ENCODE measurements at regions not wholly inside any gene's neighbourhood (a gene's known extent, or its start where the extent isn't known, plus 50 kb on each side); places are given as distances from the start of the nearest gene placed in this dataset.
A peak's percentile ranks its signal among the peaks of the same experiment; 100 is the strongest.

GRCh38 chr7:422191-422885 lies 97.3 kb downstream of the PDGFA start:
- Histone ChIP-seq H3K36me3 (replicated peaks) (no peaks in the 10 kb centered on the region), H3K4me3 (ENCODE audit: low read depth, low read length) (no peak overlapping the region), H3K27me3 (replicated peaks) (peaks cover 6% of the 10 kb centered on the region), H3K27ac (no peak overlapping the region)
- in situ Hi-C loops (cut with HindIII; ENCODE audit: low pct_ligation_motif_present, low sequenced_read_pairs) = no loop called here
- TF ChIP-seq CTCF (IDR thresholded peaks at IDR 0.05; ENCODE audit: low read depth, low read length, missing control alignments) = no peak
- no peak for DNase-seq

- Histone ChIP-seq H3K27ac (no peak overlapping the region), H3K27me3 (replicated peaks) (peaks cover 6% of the 10 kb centered on the region), H3K4me3 (ENCODE audit: low read depth, low read length) (no peak overlapping the region), H3K36me3 (replicated peaks) (no peaks in the 10 kb centered on the region)
- no peak for TF ChIP-seq CTCF (IDR thresholded peaks at IDR 0.05; ENCODE audit: low read depth, low read length, missing control alignments)
- in situ Hi-C loops (cut with HindIII; ENCODE audit: low pct_ligation_motif_present, low sequenced_read_pairs) = no loop called here
- no peak for DNase-seq
These were observed 96.8 kb downstream of the PDGFA start for GRCh38 chr7:422886-423225.

- no peak for TF ChIP-seq CTCF (IDR thresholded peaks at IDR 0.05; ENCODE audit: low read depth, low read length, missing control alignments)
- in situ Hi-C loops (cut with HindIII; ENCODE audit: low pct_ligation_motif_present, low sequenced_read_pairs) = no loop called here
- Histone ChIP-seq H3K27me3 (replicated peaks) (peaks cover 6% of the 10 kb centered on the region), H3K4me3 (ENCODE audit: low read depth, low read length) (no peak overlapping the region), H3K36me3 (replicated peaks) (no peaks in the 10 kb centered on the region), H3K27ac (no peak overlapping the region)
- no peak for DNase-seq
These were observed 96.1 kb downstream of the PDGFA start for GRCh38 chr7:423312-424260.

- Histone ChIP-seq H3K27ac (no peak overlapping the region), H3K4me3 (ENCODE audit: low read depth, low read length) (no peak overlapping the region), H3K36me3 (replicated peaks) (no peaks in the 10 kb centered on the region), H3K27me3 (replicated peaks) (peaks cover 6% of the 10 kb centered on the region)
- TF ChIP-seq CTCF (IDR thresholded peaks at IDR 0.05; ENCODE audit: low read depth, low read length, missing control alignments) = no peak
- no peak for DNase-seq
- in situ Hi-C loops (cut with HindIII; ENCODE audit: low pct_ligation_motif_present, low sequenced_read_pairs) = no loop called here
These were observed 95.2 kb downstream of the PDGFA start for GRCh38 chr7:424301-424935.

GRCh38 chr7:424961-425793 lies 94.5 kb downstream of the PDGFA start:
- in situ Hi-C loops (cut with HindIII; ENCODE audit: low pct_ligation_motif_present, low sequenced_read_pairs) = no loop called here
- no peak overlapping the region for H3K4me3 ChIP-seq (ENCODE audit: low read depth, low read length)
- peaks cover 6% of the 10 kb centered on the region for H3K27me3 ChIP-seq (replicated peaks)
- no peak overlapping the region for H3K27ac ChIP-seq
- no peaks in the 10 kb centered on the region for H3K36me3 ChIP-seq (replicated peaks)
- no peak for TF ChIP-seq CTCF (IDR thresholded peaks at IDR 0.05; ENCODE audit: low read depth, low read length, missing control alignments)
- peak; percentile 21 for DNase-seq

Measured in brain microvascular endothelial cell (primary cell).